RWPE1 (cell line): ENCODE measurements at regions not wholly inside any gene's neighbourhood (a gene's known extent, or its start where the extent isn't known, plus 50 kb on each side); places are given as distances from the start of the nearest gene placed in this dataset.

Experiments
- CTCF ChIA-PET: fragments of 350-600 bp; sonication (Branson Sonifier 250); formaldehyde crosslinking; extraction: SDS; loops from one replicate; lab custom pipeline; 2021; lab: Yijun Ruan, JAX
- POLR2A ChIA-PET: fragments of 400-600 bp; formaldehyde crosslinking; extraction: SDS; loops from one replicate; lab custom pipeline; 2020; ENCODE audit warnings: antibody characterized with exemption; ENCODE audit not compliant: low non-redundant PET; lab: Yijun Ruan, JAX
- DNase-seq: peaks from one replicate; pipeline ENCODE4 v3.0.0; 2012; ENCODE audit warnings: low spot score
- H3K27ac ChIP-seq: fragments of 450-650 bp; 2 replicates; pipeline ENCODE4 v1.5.1; 2017
- TF ChIP-seq, protein P1 (sequence below): fragments of 450-650 bp; conservative IDR thresholded peaks from 2 replicates; pipeline ENCODE4 v1.5.1; 2017; ENCODE audit warnings: low read depth, mild to moderate bottlenecking

DNA sequence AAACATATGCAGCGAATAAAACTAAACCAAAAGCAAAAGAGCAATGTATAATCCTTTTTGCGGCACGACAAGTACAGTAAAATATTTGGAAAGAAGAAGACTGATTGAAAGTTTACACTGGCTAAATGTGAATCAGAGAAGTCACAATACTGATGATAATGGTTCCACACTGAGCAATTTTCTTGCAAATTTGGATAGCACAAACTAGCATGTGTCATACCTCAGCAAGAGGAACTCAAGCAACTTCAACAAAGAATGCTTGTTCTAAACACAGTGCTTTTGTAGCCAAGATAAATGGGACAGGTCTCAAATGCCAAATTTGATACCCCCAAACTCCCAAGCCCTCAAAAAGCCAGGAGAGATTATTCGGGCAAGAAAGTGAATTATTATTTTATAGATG, 839.1 kb downstream of the GALC start:
- ChIA-PET CTCF (no interaction called here), POLR2A (no interaction called here)
- no peak for DNase-seq
- TF ChIP-seq, protein P1, sequence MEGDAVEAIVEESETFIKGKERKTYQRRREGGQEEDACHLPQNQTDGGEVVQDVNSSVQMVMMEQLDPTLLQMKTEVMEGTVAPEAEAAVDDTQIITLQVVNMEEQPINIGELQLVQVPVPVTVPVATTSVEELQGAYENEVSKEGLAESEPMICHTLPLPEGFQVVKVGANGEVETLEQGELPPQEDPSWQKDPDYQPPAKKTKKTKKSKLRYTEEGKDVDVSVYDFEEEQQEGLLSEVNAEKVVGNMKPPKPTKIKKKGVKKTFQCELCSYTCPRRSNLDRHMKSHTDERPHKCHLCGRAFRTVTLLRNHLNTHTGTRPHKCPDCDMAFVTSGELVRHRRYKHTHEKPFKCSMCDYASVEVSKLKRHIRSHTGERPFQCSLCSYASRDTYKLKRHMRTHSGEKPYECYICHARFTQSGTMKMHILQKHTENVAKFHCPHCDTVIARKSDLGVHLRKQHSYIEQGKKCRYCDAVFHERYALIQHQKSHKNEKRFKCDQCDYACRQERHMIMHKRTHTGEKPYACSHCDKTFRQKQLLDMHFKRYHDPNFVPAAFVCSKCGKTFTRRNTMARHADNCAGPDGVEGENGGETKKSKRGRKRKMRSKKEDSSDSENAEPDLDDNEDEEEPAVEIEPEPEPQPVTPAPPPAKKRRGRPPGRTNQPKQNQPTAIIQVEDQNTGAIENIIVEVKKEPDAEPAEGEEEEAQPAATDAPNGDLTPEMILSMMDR = no peak
- H3K27ac ChIP-seq = no peak overlapping the region

- ChIA-PET POLR2A (no interaction called here), CTCF (no interaction called here)
- DNase-seq = no peak
- TF ChIP-seq, protein P1 = no peak
- no peak overlapping the region for H3K27ac ChIP-seq
Measured at GRCh38 chr14:87153391-87153790, 839.6 kb downstream of the GALC start.

GRCh38 chr14:87152693-87153092, 840.3 kb downstream of the GALC start:
- TF ChIP-seq, protein P1 = no peak
- ChIA-PET POLR2A (no interaction called here), CTCF (interaction anchor here (0.6 kb wide), 1 partner anchor 9 kb away, joined by 3 read pairs; no protein-coding TSS in a partner anchor)
- H3K27ac ChIP-seq = no peak overlapping the region
- DNase-seq = no peak

- H3K27ac ChIP-seq = no peak overlapping the region
- TF ChIP-seq, protein P1 = no peak
- POLR2A ChIA-PET = no interaction called here
- DNase-seq = no peak
- CTCF ChIA-PET = no interaction called here
Measured at GRCh38 chr14:87149583-87150354, 843.2 kb downstream of the GALC start.

DNA sequence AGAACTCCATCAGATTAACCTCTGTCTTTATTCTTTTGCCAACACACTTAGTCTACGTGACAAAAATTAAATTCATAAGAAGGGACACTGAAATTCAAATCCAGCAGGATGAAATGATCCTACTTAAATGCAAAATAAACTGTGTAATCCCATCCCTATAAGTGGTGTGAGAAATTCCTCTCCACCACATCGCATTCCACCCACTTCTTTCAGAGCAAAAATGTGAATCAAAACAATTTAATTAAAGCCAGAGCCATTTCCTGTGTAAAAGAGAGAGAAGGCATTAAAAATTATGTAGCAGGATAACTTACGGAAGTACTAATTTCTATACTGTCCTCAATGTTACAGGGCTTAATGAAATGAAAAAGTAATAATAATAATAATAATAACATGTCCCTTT, 844.3 kb downstream of the GALC start:
- H3K27ac ChIP-seq = no peak overlapping the region
- POLR2A ChIA-PET = no interaction called here
- TF ChIP-seq, protein P1 = no peak
- CTCF ChIA-PET = no interaction called here
- DNase-seq = no peak

DNA sequence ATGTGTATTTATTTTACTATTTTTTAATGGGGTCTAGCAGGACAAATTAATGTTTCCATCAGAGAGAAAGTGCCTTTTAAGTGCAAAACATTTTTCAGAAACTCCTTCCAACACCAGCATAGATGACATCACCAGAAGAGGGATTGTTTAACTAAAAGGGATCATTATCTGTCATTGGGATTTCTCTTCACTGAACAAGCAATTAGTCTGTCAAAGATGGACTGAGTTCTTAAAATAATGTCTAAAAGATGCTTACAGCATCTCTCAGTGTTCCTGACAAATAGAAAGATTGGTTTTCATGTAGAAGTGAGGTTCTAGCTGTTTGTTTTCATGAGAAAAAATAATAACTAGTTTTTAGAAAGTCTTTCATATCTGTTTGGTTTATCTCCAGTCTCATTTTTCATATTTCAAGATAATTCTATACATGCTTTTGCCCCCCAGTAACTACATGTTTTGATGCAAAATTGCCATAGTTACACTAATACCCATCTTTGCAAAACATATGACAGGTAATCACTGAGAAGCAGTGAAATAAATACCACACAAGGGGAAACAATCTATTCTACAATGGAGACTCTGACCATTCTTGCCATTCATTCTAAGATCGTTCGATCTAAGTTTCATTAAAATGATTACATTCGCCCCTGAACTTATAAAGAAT, 850.3 kb downstream of the GALC start:
- POLR2A ChIA-PET = no interaction called here
- TF ChIP-seq, protein P1 = no peak
- DNase-seq = no peak
- H3K27ac ChIP-seq = no peak overlapping the region
- CTCF ChIA-PET = no interaction called here
